Mesodermal cell (in vitro differentiated cells): ENCODE measurements at regions not wholly inside any gene's neighbourhood (a gene's known extent, or its start where the extent isn't known, plus 50 kb on each side); places are given as distances from the start of the nearest gene placed in this dataset.

Experiments
- H3K27ac ChIP-seq: 2 replicates; pipeline ENCODE4 v1.7.0; 2013; ENCODE audit warnings: mild to moderate bottlenecking, low read depth, low read length, moderate library complexity; ENCODE audit not compliant: severe bottlenecking
- H3K36me3 ChIP-seq: 2 replicates; pipeline ENCODE4 v1.7.1; 2013; ENCODE audit warnings: mild to moderate bottlenecking, low read length, moderate library complexity; ENCODE audit not compliant: control insufficient read depth, insufficient read depth
- H3K4me1 ChIP-seq: one replicate; pipeline ENCODE4 v1.7.1; 2013; ENCODE audit warnings: mild to moderate bottlenecking, low read length; ENCODE audit not compliant: insufficient read depth, control insufficient read depth, poor library complexity, severe bottlenecking
- H3K4me3 ChIP-seq: 2 replicates; pipeline ENCODE4 v1.7.0; 2013; ENCODE audit warnings: low read length, control low read depth, mild to moderate bottlenecking; ENCODE audit not compliant: insufficient read depth, poor library complexity, severe bottlenecking; ENCODE audit errors: extremely low read depth
- H3K9me3 ChIP-seq: 2 replicates; pipeline ENCODE4 v1.7.1; 2013; ENCODE audit warnings: mild to moderate bottlenecking, low read length, moderate library complexity; ENCODE audit not compliant: control insufficient read depth
- WGBS, 2 experiments: methylation state at CpG; one replicate each; pipeline ENCODE4 v1.1.5; 2013; ENCODE audit warnings: missing lambda C conversion rate in 2 of 2; ENCODE audit not compliant: insufficient coverage in 2 of 2; 5-methylcytosine and 5-hydroxymethylcytosine counted together

- Histone ChIP-seq H3K27ac (no peak overlapping the region), H3K9me3 (no peaks in the 10 kb centered on the region), H3K4me3 (no peak overlapping the region), H3K4me1 (no peaks in the 10 kb centered on the region), H3K36me3 (no peaks in the 10 kb centered on the region)
- 89 to 94% methylated on average over 24 of the region's 24 CpGs for WGBS, 2 experiments
These were observed 180.5 kb downstream of the TMEM18 start for GRCh38 chr2:496729-497128.

GRCh38 chr2:495745-496275 is 181.4 kb downstream of the TMEM18 start:
- Histone ChIP-seq H3K9me3 (no peaks in the 10 kb centered on the region), H3K4me3 (no peak overlapping the region)
- 89 to 96% methylated on average over 13 to 22 of the region's 25 CpGs for WGBS, 2 experiments

GRCh38 chr2:494853-495252 is 182.4 kb downstream of the TMEM18 start:
- 82 to 88% methylated on average over 2 to 5 of the region's 13 CpGs for WGBS, 2 experiments
- no peaks in the 10 kb centered on the region for H3K9me3 ChIP-seq
- H3K27ac ChIP-seq: no peak overlapping the region
- no peaks in the 10 kb centered on the region for H3K4me1 ChIP-seq
- no peaks in the 10 kb centered on the region for H3K36me3 ChIP-seq
- no peak overlapping the region for H3K4me3 ChIP-seq

More at GRCh38 chr2:495745-496275, 181.4 kb downstream of the TMEM18 start:
- Histone ChIP-seq H3K36me3 (no peaks in the 10 kb centered on the region), H3K27ac (no peak overlapping the region), H3K4me1 (no peaks in the 10 kb centered on the region)

- 96 to 100% methylated on average over 2 to 3 of the region's 4 CpGs for WGBS, 2 experiments
- H3K27ac ChIP-seq: no peak overlapping the region
These were observed 184.0 kb downstream of the TMEM18 start for GRCh38 chr2:493228-493627.

GRCh38 chr2:492178-492577 is 185.0 kb downstream of the TMEM18 start:
- no peak overlapping the region for H3K4me3 ChIP-seq
- H3K4me1 ChIP-seq: no peaks in the 10 kb centered on the region
- H3K36me3 ChIP-seq: no peaks in the 10 kb centered on the region
- H3K27ac ChIP-seq: no peak overlapping the region
- no peaks in the 10 kb centered on the region for H3K9me3 ChIP-seq
- 88 to 95% methylated on average over 14 of the region's 14 CpGs for WGBS, 2 experiments

More at GRCh38 chr2:493228-493627, 184.0 kb downstream of the TMEM18 start:
- Histone ChIP-seq H3K4me1 (no peaks in the 10 kb centered on the region), H3K4me3 (no peak overlapping the region), H3K36me3 (no peaks in the 10 kb centered on the region), H3K9me3 (no peaks in the 10 kb centered on the region)

GRCh38 chr2:489838-490237 is 187.4 kb downstream of the TMEM18 start:
- H3K4me3 ChIP-seq: no peak overlapping the region
- H3K9me3 ChIP-seq: no peaks in the 10 kb centered on the region
- H3K36me3 ChIP-seq: no peaks in the 10 kb centered on the region
- no peak overlapping the region for H3K27ac ChIP-seq
- no peaks in the 10 kb centered on the region for H3K4me1 ChIP-seq
- WGBS, 2 experiments: 92 to 96% methylated on average over 5 to 9 of the region's 12 CpGs

- H3K27ac ChIP-seq: no peak overlapping the region
- no peak overlapping the region for H3K4me3 ChIP-seq
- no peaks in the 10 kb centered on the region for H3K36me3 ChIP-seq
- H3K9me3 ChIP-seq: no peaks in the 10 kb centered on the region
- H3K4me1 ChIP-seq: no peaks in the 10 kb centered on the region
- WGBS, 2 experiments: 86 to 94% methylated on average over 7 to 13 of the region's 14 CpGs
These were observed 188.1 kb downstream of the TMEM18 start for GRCh38 chr2:489084-489483.

- Histone ChIP-seq H3K36me3 (no peaks in the 10 kb centered on the region), H3K9me3 (no peaks in the 10 kb centered on the region), H3K4me1 (no peaks in the 10 kb centered on the region), H3K27ac (no peak overlapping the region), H3K4me3 (no peak overlapping the region)
- 85 to 94% methylated on average over 16 to 22 of the region's 40 CpGs for WGBS, 2 experiments
These were observed 189.8 kb downstream of the TMEM18 start for GRCh38 chr2:487186-488079.

GRCh38 chr2:486371-486770 is 190.8 kb downstream of the TMEM18 start:
- no peaks in the 10 kb centered on the region for H3K9me3 ChIP-seq
- no peaks in the 10 kb centered on the region for H3K4me1 ChIP-seq
- no peak overlapping the region for H3K4me3 ChIP-seq
- no peak overlapping the region for H3K27ac ChIP-seq
- no peaks in the 10 kb centered on the region for H3K36me3 ChIP-seq
- WGBS, 2 experiments: 93% methylated on average over 10 to 11 of the region's 11 CpGs

- Histone ChIP-seq H3K4me1 (no peaks in the 10 kb centered on the region), H3K36me3 (no peaks in the 10 kb centered on the region), H3K4me3 (no peak overlapping the region), H3K9me3 (no peaks in the 10 kb centered on the region), H3K27ac (no peak overlapping the region)
- WGBS, 2 experiments: 87 to 91% methylated on average over 12 to 14 of the region's 16 CpGs
These were observed 193.5 kb upstream of the ALKAL2 start for GRCh38 chr2:481388-481787.
